HG02798 (cell line): ENCODE measurements at regions not wholly inside any gene's neighbourhood (a gene's known extent, or its start where the extent isn't known, plus 50 kb on each side); places are given as distances from the start of the nearest gene placed in this dataset.

Experiments used
- ATAC-seq: cut with Tn5 transposase; IDR thresholded peaks from one replicate; pipeline ENCODE4 v1.9.1; 2021; ENCODE audit warnings: mild to moderate bottlenecking; ENCODE audit not compliant: unreplicated experiment, poor library complexity

GRCh38 chr16:50967827-50968612 is 183.1 kb downstream of the SALL1 start:
- peak; percentile 78 for ATAC-seq

- ATAC-seq: no peak
Observed at GRCh38 chr16:50964491-50964890, 186.6 kb downstream of the SALL1 start.

- no peak for ATAC-seq
Observed at GRCh38 chr16:50961952-50962351, 189.1 kb downstream of the SALL1 start.

- ATAC-seq: no peak
Observed at GRCh38 chr16:50960517-50961202, 190.4 kb downstream of the SALL1 start.

- no peak for ATAC-seq
Observed at GRCh38 chr16:50957056-50957455, 194.0 kb downstream of the SALL1 start.

GRCh38 chr16:50956637-50957036 is 194.4 kb downstream of the SALL1 start:
- ATAC-seq: no peak

GRCh38 chr16:50955311-50955710 is 195.8 kb downstream of the SALL1 start:
- no peak for ATAC-seq

GRCh38 chr16:50954469-50954868 is 196.6 kb downstream of the SALL1 start:
- no peak for ATAC-seq

- ATAC-seq: no peak
Observed at GRCh38 chr16:50953290-50953689, 197.8 kb downstream of the SALL1 start.

- ATAC-seq: no peak
Observed at GRCh38 chr16:50950955-50951354, 200.1 kb downstream of the SALL1 start.

- ATAC-seq: no peak
Observed at GRCh38 chr16:50948268-50948930, 202.7 kb downstream of the SALL1 start.

GRCh38 chr16:50947826-50948225 is 203.2 kb downstream of the SALL1 start:
- no peak for ATAC-seq

GRCh38 chr16:50946606-50947005 is 204.5 kb downstream of the SALL1 start:
- ATAC-seq: no peak

GRCh38 chr16:50946098-50946497 is 204.2 kb downstream of the CYLD start:
- ATAC-seq: no peak

- no peak for ATAC-seq
Observed at GRCh38 chr16:50945171-50945570, 203.3 kb downstream of the CYLD start.

- ATAC-seq: no peak
Observed at GRCh38 chr16:50944436-50944835, 202.6 kb downstream of the CYLD start.

- no peak for ATAC-seq
Observed at GRCh38 chr16:50944033-50944432, 202.1 kb downstream of the CYLD start.

- ATAC-seq: no peak
Observed at GRCh38 chr16:50942143-50942542, 200.3 kb downstream of the CYLD start.

GRCh38 chr16:50941681-50942080 is 199.8 kb downstream of the CYLD start:
- no peak for ATAC-seq

- ATAC-seq: no peak
Observed at GRCh38 chr16:50940275-50940854, 198.5 kb downstream of the CYLD start.

GRCh38 chr16:50939356-50939755 is 197.5 kb downstream of the CYLD start:
- ATAC-seq: no peak
